ENCODE measurements at regions not wholly inside any gene's neighbourhood (a gene's known extent, or its start where the extent isn't known, plus 50 kb on each side); places are given as distances from the start of the nearest gene placed in this dataset.
"Not testable (repeated sequence)": the region's sequence is repeated elsewhere in the genome, so short reads cannot be mapped to it uniquely, and the experiment has no call there.

DNA sequence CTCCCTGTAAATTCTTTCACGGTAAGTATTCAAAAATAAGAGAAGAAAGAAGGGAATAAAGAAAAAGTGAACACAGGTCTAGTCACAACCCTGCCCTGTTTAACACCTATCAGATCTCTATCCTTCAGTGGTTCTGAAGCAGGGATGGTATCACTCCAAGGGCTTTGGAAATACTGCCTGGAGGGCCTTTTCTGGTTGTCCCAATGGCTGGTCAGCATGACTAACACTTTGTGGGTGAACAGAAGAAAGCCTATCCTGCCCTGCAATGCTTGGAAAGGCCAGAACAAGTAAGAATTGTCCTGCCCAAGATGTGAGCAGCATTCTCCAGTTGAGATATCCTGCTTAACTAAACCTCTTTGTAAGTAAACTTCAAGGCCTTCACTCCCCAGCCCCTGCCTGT, 124.9 kb downstream of the TMEM167A start:
- no peak for DNase-seq

DNA sequence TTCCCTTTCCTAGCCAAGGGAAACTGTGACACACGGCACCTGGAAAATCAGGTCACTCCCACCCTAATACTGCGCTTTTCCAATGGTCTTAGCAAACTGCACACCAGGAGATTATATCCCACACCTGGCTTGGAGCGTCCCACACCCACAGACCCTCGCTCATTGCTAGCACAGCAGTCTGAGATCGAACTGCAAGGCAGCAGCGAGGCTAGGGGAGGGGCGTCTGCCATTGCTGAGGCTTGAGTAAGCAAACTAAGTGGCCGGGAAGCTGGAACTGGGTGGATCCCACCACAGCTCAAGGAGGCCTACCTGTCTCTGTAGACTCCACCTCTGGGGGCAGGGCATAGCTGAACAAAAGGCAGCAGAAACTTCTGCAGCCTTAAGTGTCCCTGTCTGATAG, 132.9 kb downstream of the TMEM167A start:
- DNase-seq, result not testable (repeated sequence)

DNA sequence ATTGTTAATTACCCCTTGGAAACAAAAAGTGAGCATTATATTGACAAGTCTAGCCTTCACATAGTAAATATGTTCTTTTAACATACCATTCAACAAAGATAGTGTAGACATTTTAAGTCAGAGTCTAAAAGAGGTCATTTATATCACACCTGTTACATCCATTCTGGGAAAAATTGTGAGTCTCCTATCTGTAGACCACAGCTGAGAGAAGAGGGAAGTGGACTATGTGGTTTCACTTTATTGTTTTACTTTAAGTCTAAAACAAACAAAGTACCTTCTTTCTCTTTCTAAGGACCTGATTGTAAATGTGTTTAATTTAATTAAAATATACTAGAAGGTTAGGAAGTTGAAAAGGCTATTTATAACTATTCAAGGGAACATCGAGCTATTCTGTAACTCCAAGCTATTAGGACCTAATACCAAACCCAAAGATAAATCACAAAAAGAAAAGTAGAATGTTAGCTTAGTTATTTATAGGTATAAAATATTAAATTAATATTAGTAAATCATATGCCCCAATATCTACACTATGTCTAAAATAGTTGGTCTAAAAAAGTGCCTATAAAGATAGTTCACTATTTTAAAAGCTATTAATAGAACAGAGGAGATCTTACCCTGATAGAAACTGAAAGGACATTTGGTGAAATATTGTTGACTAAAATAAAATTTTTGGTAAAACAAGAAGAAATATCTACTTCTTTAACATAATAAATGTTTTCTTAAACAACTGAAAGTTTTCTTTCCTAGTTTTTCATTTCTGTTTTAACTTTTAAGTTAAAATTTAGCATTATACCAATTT, 134.9 kb downstream of the TMEM167A start:
- DNase-seq, result no peak

DNA sequence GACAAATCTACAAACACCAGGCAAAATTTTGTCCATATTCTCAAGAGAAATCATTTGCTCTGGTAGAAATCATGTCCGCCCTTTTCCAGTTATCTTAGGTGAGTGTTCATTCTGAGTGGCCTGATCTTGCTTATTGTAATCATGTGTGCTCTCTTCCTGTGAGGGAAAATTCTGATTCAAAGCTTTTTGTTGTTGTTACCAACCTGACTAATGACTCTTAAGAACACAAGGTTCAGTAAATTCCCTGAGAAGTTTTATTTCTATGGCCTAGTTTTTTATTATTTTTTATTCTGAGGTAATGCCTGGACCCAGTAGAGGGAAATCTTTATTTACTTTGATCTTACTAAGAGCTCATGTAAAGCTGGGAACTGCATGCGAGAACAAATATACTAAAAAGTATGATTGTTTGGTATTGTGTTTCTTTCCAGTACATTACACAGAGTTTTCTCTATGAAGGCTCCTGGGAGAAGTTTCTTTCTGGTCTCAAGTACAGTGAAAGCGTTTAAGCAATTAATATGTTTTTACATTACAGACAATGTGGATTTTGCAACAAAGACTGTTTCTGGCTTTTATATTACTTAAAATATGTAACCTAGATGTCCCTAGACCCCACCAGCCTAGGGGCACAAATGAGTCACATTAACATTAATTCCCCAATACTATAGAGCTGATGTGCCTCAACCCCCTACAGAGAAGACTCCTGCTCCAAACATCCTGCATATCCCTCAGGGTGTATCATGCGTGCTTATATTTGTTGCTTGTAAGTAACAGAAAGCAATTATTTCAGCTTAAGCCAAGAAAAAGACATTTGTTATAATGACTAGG, 138.1 kb downstream of the TMEM167A start:
- no peak for DNase-seq

DNA sequence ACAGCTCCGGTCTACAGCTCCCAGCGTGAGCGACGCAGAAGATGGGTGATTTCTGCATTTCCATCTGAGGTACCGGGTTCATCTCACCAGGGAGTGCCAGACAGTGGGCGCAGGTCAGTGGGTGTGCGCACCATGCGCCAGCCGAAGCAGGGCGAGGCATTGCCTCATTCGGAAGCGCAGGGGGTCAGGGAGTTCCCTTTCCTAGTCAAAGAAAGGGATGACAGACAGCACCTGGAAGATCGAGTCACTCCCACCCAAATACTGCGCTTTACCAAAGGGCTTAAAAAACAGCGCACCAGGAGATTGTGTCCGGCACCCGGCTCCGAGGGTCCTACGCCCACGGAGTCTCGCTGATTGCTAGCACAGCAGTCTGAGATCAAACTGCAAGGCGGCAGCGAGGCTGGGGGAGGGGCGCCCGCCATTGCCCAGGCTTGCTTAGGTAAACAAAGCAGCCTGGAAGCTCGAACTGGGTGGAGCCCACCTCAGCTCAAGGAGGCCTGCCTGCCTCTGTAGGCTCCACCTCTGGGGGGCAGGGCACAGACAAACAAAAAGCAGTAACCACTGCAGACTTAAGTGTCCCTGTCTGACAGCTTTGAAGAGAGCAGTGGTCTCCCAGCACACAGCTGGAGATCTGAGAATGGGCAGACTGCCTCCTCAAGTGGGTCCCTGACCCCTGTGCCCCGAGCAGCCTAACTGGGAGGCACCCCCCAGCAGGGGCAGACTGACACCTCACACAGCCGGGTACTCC, 144.5 kb downstream of the TMEM167A start:
- not testable (repeated sequence) for DNase-seq

DNA sequence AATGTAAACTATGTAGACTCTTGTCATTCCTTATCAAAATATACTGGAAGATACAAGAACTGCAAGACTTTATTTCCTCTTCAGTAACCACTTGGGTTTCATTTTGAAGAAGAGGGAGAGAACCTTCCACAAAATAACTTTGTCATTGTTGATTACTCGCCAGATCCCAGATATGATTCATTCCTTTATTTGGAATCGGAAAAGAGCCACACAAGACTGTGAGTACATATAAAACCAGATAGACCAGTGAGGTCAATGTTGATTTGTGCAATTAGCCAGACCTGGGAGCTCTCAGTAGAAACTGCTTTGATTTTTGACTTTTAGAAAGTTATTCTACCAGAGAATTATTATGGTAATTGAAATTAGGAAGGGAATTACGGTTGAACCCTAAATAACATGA, 146.1 kb downstream of the TMEM167A start:
- no peak for DNase-seq

DNA sequence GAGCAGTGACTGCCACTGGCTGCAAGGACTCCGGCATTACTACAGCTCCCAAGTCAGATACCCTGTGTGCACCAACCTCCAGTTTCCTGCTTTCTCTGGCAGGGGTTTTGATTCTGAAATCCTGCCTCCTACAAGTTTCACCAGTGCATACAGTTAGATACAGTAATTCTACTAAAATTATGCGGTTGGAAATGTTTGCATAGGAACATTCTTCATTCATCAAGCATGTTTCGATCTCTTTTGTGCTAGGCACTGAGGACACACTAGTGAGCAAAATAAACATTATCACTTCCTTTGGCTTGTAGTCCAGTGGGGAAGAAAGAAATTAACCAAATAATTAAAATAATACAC, 152.2 kb downstream of the TMEM167A start:
- no peak for DNase-seq

DNA sequence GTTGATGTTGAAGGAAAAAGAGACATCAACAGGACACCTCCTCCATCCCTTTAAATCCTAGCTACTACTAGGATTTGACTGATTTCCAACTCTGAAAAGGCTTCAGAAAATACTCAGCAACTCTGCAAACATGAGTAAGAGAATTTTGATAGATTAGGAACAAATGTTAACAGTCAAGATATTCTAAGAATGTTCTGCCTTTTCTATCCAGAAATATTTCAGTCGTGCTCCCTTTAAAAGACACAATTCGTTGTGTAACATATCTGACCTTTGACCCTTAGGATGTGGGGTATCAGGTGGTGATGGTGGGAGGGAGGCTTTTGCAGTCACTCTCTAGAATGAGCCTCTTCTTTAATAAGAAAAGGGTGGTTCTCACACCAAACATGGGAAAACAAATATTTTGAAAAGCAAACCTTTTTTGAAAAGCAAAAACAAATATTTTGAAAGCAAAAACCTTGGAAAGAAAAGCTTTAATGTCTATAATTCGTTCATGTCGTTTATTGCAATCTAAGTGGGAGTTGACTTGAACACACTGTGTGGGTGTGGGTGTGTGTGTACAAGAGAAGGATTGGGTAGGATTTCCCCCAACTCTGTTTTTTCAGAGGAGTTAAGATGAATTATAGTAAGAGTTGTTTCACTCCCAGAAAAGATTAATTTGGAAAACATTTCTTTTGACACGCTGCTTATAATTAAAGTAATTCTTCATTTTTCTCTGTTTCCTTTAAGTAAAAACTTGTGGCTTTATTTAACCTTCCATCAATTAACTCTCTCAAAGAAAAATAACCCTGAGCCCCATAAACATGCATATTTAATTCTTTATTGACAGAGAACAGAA, 152.8 kb downstream of the TMEM167A start:
- DNase-seq, result no peak

DNA sequence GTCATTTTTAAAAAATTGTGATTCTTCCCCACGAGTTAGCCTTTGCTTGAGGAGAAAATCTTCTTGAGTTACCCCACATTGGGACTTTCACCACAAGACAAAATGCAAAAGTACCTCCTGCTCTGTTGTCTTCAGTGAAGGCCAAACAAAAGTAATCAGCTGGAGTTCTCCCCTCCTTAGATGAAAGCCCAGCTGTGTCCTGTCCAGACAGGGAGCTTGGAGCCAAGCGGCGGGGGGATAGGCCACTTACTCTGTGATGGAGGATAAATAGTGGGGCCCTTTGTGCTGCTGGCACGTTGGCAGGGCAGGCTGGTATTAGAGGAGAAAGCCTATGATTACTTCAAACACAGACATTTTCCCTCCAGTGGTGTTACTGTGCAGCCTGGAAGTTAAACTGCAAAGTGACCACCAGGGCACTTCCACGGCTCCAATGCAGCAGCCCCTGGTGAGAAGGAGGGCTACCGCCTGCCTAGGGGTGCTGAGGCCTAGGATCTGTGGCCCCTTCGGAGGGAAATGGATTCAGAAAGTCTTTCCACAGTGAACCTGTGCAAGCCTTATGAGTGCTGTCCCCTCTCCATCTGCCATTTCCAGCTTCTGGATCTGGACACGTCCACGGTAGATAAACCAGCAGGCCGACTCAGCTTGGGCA, 155.0 kb downstream of the TMEM167A start:
- no peak for DNase-seq

DNA sequence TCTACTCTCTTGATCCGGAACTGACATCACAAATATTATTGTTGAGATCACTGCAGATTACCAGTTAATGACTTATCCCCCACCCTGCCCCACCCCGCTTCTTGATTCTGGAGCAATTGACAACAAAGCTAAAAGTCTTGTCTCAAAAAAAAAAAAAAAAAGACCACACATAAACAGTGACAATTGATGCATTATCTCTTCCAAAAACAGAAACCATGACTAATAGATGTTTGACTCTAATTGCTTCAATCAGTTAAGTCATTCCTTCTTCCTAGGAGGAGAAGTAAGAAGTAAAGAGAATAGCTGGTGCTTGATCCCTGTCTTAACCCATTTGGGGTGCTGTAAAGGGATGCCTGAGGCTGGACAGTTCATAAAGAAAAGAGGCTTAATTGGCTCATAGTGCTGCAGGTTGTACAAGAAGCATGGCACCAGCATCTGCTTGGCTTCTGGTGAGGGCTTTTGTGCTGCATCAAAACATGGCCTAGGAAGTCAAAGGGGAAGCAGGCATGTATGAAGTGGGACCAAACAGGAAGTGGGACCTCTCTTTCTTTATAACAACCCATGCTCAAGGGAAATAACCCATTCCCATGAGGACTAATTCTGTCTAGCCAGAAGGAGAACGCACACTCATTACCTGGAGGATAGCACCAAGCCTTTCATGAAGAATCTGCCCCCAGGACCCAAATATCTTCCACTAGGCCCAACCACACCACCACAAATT, 158.7 kb downstream of the TMEM167A start:
- DNase-seq, result no peak

DNA sequence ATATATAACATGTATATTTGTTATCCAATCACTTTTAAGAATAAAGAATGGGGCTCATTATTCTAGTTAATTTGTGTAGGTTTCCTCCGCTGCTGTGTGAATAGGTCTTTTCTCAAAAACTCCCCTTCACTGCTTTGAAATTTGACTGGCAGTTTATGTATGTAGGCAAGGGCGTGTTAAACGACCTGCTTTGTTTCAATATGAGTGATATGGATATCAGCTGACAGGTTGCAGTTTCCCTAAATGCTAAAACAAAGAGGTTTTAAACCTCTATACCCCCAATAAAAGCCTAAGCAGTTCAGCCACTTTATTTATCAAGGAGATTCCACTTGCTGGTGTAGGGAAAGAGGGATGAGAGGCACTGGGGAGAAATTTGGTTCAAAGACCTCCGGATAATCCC, 159.6 kb downstream of the TMEM167A start:
- no peak for DNase-seq

DNA sequence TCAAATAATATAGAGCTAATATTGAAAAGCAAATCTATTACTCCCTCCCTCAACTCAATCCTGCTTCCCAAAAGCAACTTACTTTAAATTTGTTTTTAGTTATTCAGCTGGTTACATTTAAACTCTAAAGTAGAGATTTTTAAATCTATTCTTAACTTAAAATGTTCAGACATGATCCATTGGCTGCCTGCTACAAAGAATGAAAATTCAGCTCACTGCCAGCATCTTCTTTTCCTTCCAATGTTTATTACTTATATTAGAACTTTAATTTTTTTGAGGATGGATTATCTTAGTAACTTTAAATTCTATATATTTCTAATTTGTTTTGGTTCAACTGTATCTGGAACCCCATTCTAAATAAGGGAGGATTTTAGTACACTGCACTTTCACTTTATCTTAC, 163.2 kb downstream of the TMEM167A start:
- DNase-seq, result no peak

DNA sequence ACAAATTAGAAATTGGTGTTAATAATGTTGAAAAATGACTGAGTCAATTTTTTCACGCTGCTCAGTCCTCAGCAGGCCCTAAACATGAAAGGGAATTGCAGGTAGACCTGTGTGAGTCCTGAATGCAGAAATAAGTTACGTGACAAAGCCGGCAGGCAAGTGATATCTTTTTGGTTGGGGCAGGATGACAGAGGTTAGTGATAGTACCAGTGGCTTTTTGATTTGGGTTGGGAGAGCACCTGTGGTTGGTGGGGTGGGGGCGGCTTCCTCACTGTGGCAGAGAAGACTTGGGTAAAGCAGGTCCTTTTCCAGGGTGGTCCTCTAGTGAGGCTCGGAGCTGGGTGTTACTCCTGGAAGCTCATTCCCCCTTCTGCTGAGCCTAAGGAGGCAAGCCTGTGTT, 164.7 kb downstream of the TMEM167A start:
- no peak for DNase-seq

DNA sequence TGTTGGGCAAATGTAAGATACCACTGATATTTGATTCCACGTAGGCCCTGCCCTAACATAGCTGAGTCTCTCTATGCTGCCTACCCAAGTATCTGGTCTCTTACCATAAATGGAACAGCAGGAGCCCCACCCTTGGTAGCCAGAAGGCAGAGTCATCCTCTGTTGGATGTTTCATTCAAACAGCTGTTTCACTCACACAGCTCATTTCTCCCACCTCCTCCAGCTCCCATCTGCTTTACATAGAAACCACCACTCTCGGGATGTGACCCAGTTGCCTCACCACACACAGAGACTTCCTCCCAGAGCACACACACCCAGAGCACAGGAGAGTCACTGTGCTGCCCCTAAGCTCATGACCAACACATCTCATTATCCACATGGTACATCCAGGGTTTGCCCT, 165.3 kb downstream of the TMEM167A start:
- no peak for DNase-seq

DNA sequence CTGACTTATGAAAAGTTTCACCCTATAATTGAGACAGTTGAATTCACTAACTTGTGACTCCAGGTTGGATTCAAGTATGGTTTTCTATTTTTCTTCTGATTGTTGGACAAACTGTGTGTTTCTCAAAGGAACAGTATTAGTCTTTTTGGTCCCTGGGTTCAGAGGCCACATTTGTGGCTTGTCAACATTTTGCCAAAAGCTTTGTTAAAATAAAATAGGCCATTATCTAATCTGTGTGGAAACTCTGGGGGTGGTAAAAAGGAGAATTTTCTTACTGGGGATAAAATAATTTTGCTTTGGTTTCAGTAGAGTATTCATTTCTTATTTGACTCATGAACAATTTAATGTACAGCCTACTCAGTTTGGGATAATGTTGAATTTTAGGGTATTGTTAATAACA, 166.3 kb downstream of the TMEM167A start:
- no peak for DNase-seq

DNA sequence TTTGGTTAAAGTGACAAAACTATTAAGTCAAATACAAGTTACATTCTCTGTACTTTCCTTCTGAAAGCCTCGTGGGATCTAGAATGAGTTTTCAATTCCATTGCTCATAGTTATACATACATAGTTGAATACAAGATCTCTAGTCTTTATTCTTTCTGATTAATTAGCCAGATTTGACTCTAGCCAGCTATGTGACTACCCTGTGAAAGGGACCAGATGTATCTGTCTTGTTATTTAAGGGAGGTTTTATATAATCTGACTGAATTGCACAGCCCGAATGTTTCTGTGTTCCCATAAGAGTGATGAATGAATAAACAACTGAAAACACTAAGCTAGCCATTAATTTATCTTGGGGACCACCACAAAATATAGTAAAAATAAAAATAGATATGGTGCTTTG, 166.7 kb downstream of the TMEM167A start:
- no peak for DNase-seq

DNA sequence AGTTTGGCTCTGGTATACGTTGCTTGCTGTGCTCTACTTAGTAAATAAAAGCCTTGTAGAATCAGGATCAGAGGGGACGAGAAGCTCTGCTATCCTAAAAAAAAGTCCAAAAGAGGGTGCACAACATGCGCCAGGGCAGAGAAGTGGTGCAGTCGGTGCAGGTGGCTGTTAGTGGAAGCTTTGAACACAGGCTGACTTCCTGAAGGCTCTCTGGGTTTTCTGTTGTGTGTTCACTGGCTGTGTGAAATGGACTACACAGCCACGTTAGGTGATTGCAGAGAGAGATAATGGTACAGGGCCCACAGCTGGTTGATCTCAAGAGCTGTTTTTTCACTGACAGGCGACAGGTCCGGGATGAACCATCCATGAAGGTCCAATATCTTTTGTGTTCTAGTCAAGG, 167.4 kb downstream of the TMEM167A start:
- no peak for DNase-seq

DNA sequence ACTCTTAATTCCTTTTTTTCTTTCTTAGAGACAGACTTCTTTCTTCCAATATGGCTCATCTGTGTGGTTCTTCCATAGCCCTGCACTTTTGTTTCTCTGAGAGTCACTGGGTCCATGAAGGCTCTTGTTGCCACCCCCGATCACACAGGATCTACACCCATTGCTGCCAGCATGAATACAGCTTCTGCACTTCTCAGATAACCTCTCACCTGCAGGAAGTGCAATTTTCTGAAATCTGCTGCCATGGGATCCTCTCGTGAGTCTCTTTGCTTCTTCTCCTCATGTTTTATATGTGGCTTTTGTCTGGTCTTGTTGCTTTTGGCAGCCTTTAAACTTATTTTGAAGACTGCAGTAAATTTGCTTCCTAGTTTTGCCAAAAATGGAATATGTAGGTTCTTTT, 171.2 kb downstream of the TMEM167A start:
- DNase-seq, result no peak

DNA sequence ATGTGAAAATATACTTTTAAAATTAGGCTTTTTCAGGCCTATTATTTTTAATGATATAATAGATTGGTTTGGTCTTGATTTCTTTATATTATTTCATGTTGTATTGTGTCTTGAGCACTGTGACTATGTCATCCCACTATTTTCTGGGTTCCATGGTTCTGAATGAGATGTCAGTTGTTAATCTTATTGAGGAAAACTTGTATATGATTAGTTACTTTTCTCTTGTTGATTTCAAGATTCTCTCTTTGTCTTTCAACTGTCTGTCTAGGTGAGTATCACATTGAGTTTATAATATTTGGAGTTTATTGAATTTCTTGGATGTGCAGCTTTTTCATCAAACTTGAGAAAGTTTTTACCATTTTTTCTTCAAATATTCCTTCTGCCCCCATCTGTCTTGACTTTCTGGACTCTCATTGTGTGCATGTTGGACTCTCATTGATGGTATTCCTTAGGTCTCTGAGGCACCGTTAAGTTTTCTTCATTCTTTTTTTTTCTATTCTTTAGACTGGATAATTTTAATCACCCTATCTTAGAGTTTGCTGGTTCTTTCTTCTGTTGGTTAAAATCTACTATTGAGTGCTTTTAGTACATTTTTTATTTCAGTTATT, 175.8 kb downstream of the TMEM167A start:
- no peak for DNase-seq

DNA sequence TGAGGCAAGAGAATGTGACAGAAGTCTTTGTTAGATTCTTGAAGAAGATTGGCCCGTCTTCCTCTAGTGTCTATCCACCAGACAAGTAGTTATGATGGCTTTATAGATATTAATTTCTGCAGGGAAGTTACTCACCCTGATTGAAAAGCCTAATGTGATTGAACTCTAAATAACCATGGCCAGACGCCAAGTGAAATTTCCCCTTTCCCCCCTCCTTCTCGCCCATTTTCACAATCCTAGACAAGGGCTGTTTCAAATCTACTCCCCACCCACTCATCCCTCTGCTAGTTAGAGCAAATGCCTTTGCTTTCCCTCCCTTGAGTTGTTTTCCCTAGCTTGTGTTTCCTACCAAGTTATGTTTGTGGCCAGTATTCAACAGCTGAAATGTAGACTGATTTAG, 182.5 kb downstream of the TMEM167A start:
- DNase-seq, result no peak

DNA sequence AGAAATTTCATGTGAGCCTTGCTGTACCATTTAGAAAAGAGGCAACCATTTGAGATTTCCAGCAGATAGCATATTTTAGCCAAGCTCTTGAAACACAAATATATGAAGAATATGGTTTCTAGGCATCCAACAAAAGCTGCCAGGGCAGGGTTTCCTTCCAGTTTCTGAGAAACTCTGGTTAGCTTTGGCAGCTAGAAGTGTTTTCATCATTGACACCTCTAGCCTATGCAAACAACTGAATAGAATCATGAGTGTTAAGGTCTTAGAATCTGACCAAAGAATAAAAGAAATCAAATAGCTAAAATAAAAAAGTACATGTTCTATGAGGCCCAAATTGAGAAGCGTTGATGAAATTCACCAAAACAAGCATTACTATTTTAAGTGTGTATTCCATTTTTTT, 188.1 kb downstream of the TMEM167A start:
- DNase-seq, result no peak

Measured in stimulated activated CD8-positive, alpha-beta memory T cell treated with anti-CD3 and anti-CD28 coated beads, Interleukin-4, amount 100 ng/mL, for 48 hours (primary cell).